HT-29 (cell line): ENCODE measurements at regions not wholly inside any gene's neighbourhood (a gene's known extent, or its start where the extent isn't known, plus 50 kb on each side); places are given as distances from the start of the nearest gene placed in this dataset.
A peak's percentile ranks its signal among the peaks of the same experiment; 100 is the strongest.
"Not testable (repeated sequence)": the region's sequence is repeated elsewhere in the genome, so short reads cannot be mapped to it uniquely, and the experiment has no call there.

Experiments used
- DNase-seq: peaks from one replicate; pipeline ENCODE4 v3.0.0-alpha.2; 2015; ENCODE audit warnings: low spot score

DNA sequence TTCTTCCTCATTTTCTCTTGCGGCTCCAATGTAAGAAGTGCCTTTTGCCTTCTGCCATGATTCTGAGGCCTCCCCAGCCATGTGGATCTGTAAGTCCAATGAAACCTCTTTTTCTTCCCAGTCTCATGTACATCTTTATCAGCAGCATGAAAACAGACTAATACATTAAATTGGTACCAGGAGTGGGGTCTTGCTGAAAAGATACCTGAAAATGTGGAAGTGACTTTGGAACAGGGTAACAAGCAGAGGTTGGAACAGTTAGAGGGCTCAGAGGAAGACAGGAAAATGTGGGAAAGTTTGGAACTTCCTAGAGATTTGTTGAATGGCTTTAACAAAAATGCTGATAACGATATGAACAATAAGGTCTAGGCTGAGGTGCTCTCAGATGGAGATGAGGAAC, 316.7 kb upstream of the HS3ST5 start:
- no peak for DNase-seq

DNA sequence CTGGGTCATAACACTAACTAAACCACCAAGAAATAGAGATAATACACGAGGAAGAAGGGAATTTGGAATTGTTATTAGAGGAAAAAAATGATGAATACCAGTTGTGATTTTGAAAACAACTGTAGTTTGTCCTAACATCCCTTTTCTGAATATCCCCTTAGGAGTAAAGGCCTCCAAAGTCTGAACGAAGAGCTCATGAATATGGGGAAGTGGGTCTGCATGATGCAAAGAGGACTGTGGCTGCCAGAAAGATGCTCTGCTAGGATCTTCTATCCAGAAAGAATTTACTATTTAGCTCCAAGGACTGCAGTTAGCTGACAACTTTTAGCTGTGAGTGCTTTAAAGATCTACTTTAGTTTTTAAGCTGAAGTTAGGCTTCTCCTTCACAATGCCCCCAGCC, 308.8 kb upstream of the HS3ST5 start:
- no peak for DNase-seq

DNA sequence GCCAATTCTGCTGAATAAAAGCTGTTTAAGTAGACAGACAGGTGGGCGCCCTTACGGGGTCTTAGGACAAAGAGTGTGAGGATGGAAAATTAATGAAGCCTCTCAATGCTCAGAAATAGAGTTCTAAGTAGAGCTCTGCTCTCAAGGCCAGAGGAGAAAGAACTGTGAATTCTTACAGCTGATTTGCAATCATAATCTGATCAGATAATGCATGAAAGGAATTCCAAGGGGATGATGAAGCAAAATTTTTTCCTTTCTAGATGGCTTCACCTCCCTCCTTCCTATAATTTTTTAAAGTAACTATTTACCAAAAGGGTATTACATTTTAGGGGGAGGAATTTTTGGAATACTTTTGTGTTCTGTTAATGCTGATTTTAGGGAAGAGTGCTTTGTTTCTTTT, 308.1 kb upstream of the HS3ST5 start:
- no peak for DNase-seq

DNA sequence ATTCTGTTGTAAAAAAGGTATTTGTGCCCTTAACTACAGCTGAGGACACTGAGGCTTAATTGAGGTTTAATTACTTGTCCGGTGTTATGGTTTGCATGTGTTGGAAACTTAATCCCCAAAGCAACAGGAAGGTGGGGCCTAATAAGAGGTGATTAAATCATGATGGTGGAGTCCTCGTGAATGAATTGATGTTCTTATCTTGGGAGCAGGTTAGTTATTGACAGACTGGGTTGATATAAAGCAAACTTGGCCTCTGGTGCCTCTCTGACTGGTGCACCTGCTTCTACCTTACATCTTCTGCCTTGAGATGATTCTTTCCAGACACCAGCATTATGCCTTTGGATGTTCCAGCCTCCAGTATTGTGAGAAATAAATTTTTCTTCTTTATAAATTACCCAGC, 306.5 kb upstream of the HS3ST5 start:
- DNase-seq = peak; percentile 32

DNA sequence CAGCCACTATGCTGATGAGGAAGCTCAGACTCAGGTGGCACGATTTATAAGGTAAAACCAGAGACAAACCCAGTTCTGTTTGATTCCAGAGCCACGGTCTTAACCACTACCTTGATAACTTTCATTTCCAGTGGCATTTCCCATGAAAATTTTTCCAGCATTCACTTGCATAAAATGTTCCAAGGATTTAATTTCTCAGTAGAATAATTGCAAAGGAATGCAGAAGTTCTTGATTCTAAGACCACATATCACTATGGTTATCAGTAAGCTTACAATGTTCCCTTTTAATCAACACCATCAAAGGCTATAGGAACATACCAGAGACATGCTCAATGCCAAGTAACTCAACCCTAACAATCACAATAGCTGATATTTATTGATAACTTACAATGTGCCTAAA, 306.0 kb upstream of the HS3ST5 start:
- DNase-seq = peak; percentile 34

DNA sequence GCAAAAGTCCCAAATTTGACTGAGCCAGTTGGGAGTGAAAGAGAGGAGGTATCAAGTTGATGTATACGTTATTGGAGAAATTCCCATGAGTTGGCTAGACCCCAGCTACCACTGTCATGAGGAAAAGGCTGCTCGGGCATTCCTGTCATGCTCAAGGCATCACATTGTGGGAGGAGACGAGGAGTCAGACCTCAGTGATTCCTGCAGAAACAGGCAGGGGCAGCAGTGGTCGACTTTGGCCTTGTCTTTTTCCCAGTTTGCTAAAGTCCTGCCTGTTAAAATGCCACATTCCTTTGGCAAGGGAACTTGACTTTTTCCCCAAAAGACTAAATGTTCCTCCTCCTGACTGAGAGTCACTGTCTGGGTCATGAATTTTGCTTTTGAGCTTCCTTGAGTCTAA, 295.5 kb upstream of the HS3ST5 start:
- no peak for DNase-seq

DNA sequence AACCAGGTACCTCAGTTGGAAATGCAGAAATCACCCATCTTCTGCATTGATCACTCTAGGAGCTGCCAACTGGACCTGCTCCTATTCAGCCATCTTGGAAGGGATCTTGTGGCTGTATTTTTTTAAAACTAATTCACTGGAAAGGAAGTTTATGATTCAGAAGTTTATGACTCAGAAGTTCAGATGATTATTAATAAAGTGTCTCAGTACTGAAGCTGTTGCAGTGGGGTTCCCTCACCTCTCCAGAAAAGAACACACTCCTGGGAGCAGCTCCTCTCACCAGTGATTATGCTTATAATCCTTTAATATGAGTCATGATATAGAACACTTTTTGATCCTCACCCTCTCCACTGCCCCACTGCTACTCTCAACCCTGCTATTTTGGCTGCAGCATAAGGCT, 291.2 kb upstream of the HS3ST5 start:
- no peak for DNase-seq

DNA sequence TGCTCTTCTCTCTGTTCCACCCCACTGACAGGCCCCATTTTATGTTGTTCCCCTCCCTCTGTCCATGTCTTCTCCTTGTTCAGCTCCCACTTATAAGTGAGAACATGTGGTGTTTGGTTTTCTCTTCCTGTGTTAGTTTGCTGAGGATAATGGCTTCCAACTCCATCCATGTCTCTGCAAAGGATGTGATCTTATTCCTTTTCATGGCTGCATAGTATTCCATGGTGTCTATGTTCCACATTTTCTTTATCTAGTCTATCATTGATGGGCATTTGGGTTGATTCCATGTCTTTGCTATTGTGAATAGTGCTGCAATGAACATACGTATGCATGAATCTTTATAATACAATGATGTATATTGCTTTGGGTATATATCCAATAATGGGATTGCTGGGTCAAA, 283.4 kb upstream of the HS3ST5 start:
- DNase-seq = not testable (repeated sequence)

DNA sequence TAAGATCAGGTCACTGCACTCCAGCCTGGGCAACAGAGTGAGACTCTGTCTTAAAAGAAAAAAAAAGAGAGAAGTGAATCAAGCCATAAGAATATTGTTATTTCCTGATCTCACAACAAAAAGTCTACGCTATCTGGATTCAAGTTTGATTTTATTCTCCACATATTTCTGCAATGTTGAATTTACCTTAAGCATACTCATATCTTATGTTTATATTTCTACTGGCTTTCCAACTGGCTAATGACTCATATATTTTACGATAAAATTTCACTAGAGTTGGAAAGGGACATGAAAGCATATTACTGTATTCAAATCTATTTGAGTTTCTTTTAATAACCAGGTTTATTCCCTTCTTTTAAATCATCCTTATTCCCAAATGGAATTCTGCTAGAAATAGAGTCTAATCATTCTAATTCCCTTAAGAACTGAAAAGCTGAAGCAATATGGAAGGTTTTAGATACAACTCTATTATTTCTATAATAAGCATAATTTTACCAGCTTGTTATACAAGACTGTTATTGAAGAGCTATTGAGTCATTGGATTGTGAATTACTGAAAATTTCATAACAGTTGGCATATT, 276.9 kb upstream of the HS3ST5 start:
- no peak for DNase-seq

DNA sequence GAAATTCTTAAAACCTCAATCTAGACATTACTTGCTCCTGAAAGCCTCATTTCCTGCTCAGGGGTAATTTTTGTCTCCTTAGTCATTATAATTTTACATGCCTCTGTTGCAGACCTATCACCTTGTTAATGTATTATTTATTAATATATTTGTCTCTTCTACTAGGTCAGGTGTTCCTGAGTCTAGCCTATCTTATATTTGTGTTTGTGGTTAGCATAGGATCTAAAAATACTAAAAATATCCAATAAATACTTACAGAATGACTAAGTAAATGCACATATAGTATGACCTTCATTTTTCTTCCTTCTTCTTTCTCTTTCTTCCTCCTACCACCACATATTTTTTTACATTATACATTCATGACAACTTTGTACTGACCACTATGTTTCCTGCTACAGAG, 268.9 kb upstream of the HS3ST5 start:
- no peak for DNase-seq

DNA sequence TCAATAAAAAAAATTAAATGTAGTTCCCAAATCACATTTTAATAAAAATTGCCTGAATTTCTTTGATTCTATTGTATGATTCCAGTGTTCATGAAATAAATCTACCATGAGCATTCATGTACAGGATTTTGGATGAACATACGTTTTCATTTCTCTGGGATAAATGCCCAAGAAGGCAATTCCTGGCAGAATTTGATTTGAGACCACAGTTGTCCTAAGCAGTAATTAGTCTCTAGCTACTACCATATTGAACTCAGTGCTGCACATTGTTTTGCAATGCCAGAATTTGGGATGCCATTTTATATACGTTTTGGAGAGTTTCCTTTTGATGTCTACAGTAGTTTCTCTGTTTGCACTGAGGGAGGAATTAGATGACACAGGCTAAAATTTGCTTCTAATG, 265.3 kb upstream of the HS3ST5 start:
- no peak for DNase-seq

DNA sequence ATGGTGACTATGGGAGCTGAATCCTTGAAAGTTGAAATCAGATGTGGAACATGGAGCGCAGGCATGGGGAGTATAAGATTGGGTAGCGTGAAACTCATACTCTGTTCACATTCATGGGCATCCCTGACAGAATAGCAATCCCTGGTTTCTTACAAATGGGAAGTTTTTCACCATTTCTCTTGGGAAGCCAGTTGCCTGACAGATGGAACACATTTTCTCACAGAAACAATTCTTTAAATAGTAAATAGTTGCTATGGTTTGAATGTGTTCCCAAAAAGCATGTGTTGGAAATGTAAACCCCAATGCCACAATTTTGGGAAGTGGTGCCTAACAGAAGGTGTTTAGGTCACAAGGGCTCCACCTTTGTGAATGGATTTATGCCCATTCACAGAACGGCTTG, 262.8 kb upstream of the HS3ST5 start:
- no peak for DNase-seq

DNA sequence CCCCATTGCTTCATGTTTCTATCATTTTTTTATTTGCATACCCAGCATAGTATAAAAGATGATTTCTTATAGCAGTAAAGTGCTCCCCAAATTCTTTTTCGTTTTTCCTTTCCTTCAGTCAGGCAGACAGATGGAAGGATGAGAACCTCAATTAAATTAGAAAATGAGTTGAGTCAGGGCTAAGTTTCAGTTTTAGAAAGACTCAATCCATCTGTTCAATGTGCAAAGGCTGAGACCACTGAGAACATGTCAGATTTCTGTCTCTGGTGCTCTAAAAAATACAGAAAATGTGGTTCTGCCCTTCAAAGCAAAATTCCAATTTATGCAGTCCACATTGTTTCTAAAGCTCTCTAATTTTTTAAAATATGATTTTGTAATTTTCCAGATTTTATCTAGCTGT, 257.6 kb upstream of the HS3ST5 start:
- no peak for DNase-seq

DNA sequence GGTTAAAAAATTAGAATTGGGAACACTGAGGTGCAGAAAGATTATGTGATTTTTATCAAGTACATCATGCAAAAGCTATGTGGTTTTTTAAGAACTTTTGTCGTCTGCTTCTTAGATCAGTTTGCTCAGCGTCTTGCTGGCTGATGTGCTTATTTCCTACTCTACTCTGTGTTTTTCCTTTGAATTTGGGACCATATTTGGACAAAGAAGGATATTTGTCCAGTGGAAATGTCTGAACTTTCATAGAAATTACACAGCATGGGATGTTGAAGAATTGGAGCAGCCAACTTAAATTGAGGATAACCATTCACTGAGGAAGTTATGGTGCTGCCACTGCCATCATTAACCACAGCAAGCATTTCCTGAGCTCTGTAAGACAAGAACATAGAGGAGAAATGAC, 252.8 kb upstream of the HS3ST5 start:
- DNase-seq = no peak

DNA sequence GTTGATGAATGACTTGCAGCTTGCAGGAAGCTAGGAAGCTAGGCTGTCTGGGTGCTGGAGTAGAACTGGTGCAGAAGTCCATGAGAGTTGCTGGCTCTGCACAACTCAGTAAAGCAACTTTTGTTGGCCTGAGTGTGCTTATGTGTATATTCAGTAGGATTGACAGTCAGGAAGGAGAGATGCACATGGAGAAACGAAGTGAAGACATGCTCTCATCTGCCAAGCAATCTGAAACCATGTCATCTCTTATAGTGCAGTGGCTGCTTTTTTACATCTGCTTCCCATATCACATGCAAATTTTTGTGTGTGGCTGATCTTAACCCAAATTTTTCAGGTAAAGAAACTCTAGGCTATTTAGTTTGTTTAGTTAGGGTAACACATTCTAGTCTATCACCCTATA, 252.4 kb upstream of the HS3ST5 start:
- DNase-seq = no peak

DNA sequence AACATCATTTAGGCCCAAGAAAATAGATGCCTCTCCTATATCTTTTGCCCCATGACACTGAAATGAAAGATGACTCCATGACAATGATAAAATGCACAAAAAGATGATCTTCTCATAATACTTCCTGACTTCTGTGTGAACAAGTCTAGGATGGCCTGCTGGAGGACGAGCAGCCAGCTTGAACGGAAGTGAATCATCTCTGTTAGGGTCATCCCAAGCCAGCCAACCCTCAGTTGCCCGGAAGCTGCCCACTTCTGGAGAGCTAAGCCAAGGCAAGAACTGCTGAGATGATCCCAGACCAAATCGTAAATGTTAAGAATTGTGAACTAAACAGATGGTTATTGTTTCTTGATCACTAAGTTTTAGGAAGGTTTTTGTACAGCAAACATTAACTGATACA, 249.7 kb upstream of the HS3ST5 start:
- DNase-seq = no peak

DNA sequence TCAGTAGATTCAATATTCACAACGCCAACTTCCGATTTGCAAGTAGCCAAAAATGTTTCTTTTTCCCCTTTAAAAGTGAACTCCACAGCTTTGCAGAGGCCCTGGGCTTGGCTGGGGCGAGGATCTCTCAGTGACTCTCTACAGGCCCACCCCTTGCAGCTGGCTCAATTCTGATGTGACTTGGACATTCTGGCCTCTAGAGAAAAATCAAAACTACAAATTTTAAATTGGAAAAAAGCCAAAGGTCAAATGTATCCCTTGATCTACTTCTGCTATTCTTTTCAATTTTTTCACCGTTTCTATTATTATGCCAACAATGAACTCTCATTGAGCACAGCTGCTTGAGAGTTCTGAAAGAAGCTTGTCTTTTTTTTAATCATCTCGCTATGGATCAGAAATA, 245.9 kb upstream of the HS3ST5 start:
- no peak for DNase-seq

DNA sequence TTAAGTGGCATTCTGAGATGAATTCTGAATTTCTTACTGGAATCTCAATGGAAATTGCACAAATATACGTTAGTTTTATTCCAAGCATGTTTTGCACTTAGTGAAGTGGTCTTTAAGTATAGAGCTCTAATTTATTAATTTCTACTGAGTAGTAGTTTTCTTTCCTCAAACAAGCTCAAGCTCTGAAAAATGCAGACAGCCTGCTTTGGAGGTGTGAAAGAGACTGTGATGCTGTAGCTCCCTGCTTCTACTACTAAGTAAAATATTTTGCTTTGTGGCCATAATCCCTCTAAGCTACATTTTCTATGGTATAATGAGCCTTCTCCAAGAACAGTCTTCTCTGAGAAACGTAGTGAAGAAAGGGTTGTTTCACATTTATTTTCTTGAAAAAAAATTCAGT, 243.5 kb upstream of the HS3ST5 start:
- no peak for DNase-seq

DNA sequence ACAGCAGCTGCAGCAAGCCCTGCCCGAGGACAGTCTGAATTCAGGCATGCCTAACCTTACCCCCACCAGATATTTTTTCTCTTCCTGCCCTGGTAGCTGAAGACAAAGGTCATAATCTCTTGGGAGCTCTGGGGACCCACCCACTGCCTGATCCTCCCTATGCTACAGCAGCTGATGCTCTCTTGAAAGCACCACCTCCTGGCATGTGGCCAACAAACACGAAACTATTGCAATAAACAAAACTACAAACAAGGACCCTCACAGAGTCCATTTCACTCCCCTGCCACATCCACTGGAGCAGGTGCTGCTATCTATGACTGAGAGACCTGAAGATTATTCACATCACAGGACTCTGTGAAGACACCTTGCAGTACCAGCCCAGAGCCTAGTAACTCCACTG, 238.5 kb upstream of the HS3ST5 start:
- no peak for DNase-seq

DNA sequence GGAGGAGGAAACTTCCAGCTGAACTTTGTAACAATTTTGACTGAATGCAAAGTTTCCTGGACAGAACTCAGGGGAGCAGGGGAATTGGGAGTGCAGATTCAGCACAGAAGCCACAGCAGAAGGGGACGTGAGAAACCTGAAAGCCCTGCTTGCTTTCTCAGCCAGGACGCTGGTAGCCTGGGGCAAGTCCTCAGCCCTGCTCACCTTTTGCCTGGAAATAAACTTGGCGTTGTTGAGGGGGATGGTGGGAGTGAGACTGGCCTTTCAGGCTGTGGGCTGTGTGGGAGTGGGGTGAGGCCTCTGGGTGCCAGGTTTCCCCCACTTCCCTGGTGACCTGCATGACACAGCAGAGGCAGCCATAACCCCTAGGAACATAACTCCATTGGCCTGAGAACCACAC, 238.1 kb upstream of the HS3ST5 start:
- no peak for DNase-seq

DNA sequence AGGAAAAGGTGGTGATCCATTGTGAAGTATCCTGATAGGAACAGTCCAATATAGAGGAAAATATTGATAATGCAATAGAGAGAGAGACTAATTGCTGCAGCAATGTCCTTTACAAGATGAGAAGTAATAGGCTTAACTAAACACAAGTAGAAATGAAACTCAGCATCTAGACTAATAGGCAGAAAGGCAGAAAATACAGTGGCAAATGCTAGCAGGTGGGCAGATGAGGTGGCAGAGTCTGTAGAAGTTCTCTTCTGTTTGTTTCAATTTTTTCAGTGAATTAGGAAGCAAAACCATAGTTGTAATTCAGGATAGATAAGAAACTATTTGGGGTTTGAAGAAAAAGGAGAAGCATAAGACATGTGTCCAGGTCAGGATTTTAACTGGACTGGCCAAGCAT, 236.7 kb upstream of the HS3ST5 start:
- DNase-seq = no peak

DNA sequence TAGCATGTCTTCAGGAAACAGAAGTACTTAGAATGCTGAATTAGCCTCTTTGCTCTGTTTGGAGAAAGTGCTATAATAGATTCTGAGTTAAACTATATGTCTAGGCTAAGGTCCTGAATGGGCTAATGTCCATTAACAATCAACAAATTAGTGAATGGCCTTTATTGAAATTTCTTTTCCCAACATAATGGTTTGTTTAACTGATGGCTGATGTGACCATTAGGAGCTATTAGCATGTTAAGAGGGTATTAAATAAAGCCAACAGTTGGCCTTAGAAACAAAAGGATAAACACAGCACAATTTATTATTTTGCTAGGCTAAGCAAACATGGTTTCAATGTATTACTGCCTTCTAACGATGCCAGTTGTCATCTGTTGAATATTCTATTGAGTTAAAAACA, 234.3 kb upstream of the HS3ST5 start:
- no peak for DNase-seq

DNA sequence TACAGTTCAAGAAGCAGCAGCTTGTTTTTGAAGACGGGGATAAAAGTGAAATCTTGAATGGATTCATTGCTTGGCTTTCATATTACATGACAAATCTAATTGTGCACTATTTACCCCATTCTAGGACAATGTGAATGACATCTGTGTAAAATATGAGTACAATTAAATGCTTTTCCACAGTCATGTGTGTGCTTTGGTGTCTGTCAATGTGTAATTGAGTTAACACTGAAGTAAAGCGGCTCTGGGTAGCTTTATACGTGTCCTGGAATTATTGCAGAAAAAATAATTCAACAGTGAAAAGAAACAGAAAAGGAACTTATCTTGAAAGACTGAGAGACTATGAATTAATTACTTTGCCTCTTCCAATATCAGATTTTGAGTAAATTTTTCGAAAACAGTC, 233.5 kb upstream of the HS3ST5 start:
- DNase-seq = no peak

DNA sequence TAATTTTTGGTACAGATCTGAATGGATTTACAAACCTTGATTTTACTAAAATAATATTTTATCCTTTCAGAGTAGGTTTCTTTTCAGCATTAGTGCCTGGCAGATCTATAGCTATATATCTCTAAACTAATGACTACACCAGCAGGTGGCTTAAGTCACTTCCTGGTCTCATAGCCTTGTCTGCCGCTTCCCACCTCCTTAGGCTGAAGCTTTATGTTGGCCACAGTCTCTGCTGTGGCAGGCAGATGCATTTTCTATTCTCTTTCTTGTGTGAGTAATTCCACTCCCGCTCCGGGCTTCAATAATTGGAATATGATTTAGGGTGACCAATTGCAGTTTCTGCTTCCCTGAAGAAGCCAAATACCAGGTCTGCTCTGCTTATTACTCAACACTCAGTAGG, 226.8 kb upstream of the HS3ST5 start:
- peak; percentile 29 for DNase-seq
